ENCODE measurements at regions not wholly inside any gene's neighbourhood (a gene's known extent, or its start where the extent isn't known, plus 50 kb on each side); places are given as distances from the start of the nearest gene placed in this dataset.

- DNase-seq (ENCODE audit: low read depth): no peak
These were observed 169.3 kb downstream of the ZBTB18 start for GRCh38 chr1:244220410-244220809.

- DNase-seq (ENCODE audit: low read depth): no peak
These were observed 170.9 kb downstream of the ZBTB18 start for GRCh38 chr1:244221991-244222390.

- DNase-seq (ENCODE audit: low read depth): no peak
These were observed 173.7 kb downstream of the ZBTB18 start for GRCh38 chr1:244224487-244225430.

GRCh38 chr1:244226435-244226834 lies 175.4 kb downstream of the ZBTB18 start:
- DNase-seq (ENCODE audit: low read depth): no peak

GRCh38 chr1:244230470-244230869 lies 179.4 kb downstream of the ZBTB18 start:
- DNase-seq (ENCODE audit: low read depth): no peak

- DNase-seq (ENCODE audit: low read depth): no peak
These were observed 180.1 kb downstream of the ZBTB18 start for GRCh38 chr1:244231193-244231571.

- DNase-seq (ENCODE audit: low read depth): peak; percentile 45
These were observed 180.7 kb downstream of the ZBTB18 start for GRCh38 chr1:244231572-244232315.

- no peak for DNase-seq (ENCODE audit: low read depth)
These were observed 183.0 kb downstream of the ZBTB18 start for GRCh38 chr1:244234009-244234643.

- DNase-seq (ENCODE audit: low read depth): no peak
These were observed 184.1 kb downstream of the ZBTB18 start for GRCh38 chr1:244235157-244235556.

GRCh38 chr1:244236101-244236500 lies 185.0 kb downstream of the ZBTB18 start:
- DNase-seq (ENCODE audit: low read depth): no peak

GRCh38 chr1:244236721-244237120 lies 185.6 kb downstream of the ZBTB18 start:
- no peak for DNase-seq (ENCODE audit: low read depth)

GRCh38 chr1:244237445-244237844 lies 186.4 kb downstream of the ZBTB18 start:
- peak; percentile 13 for DNase-seq (ENCODE audit: low read depth)

GRCh38 chr1:244239261-244239770 lies 188.2 kb downstream of the ZBTB18 start:
- DNase-seq (ENCODE audit: low read depth): no peak

- no peak for DNase-seq (ENCODE audit: low read depth)
These were observed 190.4 kb downstream of the ZBTB18 start for GRCh38 chr1:244241438-244241837.

- no peak for DNase-seq (ENCODE audit: low read depth)
These were observed 191.4 kb downstream of the ZBTB18 start for GRCh38 chr1:244242446-244242845.

- DNase-seq (ENCODE audit: low read depth): no peak
These were observed 195.3 kb downstream of the ZBTB18 start for GRCh38 chr1:244246334-244246733.

GRCh38 chr1:244248426-244248825 lies 197.3 kb downstream of the ZBTB18 start:
- no peak for DNase-seq (ENCODE audit: low read depth)

GRCh38 chr1:244252211-244252610 lies 199.5 kb downstream of the ADSS2 start:
- no peak for DNase-seq (ENCODE audit: low read depth)

- no peak for DNase-seq (ENCODE audit: low read depth)
These were observed 197.2 kb downstream of the ADSS2 start for GRCh38 chr1:244254467-244254866.

GRCh38 chr1:244255426-244255965 lies 196.2 kb downstream of the ADSS2 start:
- no peak for DNase-seq (ENCODE audit: low read depth)

- DNase-seq (ENCODE audit: low read depth): no peak
These were observed 195.5 kb downstream of the ADSS2 start for GRCh38 chr1:244256086-244256676.

- no peak for DNase-seq (ENCODE audit: low read depth)
These were observed 187.5 kb downstream of the ADSS2 start for GRCh38 chr1:244264163-244264562.
